ENCODE measurements at regions not wholly inside any gene's neighbourhood (a gene's known extent, or its start where the extent isn't known, plus 50 kb on each side); places are given as distances from the start of the nearest gene placed in this dataset.

DNA sequence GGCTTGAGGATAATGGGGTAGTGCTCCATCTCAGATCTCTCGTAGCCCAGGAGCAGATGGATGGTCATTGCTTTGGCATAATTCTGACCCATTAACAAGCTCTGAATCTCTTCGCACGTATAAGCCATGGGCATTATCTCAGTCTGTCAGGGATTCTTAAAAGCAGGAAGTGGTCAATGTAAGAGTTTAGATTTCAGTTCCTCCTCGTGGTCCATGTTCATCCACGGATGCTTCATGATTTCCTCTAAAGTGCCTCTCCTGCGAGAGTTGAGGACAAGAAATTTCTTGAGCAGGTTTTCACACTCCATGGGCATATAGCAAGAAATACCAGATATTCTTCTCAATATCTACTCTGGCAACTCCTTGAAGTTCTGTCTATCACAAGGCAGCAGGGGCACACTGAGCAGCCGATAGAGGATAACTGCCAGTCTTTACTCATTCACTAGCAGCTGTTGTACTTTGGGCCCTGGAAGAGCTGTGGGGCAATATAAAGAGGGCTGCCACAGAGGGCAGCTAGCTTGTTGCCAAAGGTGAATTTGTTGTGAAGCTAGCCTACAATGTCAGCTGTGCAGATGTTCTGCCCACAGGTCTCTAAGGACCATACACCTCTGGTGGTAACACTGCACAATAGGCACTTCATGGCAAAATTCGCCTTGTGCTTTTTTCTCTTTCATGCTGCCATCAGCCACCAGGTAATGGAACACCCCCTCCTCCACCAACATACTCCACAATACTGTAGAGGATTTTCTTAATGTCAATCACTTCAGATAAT is 52.0 kb upstream of the WDR17 start:
- DNase-seq: no peak

DNA sequence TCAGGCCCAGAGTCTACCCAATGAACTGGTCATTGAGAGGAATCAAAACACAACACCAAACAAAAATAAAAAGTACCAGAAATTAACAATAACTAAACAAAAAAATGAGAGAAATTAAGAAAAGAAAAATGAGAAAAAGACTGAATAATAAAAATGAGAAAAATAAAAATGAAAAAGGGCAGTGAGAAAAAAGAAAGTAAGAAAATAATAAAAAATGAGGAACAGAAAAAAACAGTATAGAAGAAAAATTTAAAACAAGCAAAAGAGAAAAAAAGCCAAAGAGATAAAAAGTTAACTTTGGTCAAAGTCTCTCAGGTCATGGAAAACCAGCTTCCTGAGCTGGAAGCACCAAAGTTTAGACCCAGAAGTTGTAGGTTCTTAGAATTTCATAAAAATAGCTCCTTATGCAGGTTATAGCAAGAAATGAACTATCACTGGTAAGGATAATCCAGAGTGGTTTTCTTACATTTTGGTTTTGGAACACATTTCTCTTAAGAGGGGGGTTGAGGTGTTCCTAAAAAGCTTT is 51.0 kb upstream of the WDR17 start:
- no peak for DNase-seq
